Stimulated activated CD4-positive, alpha-beta T cell treated with anti-CD3 and anti-CD28 coated beads, Interleukin-2, amount 100 ng/mL, for 24 hours (primary cell): ENCODE measurements at regions not wholly inside any gene's neighbourhood (a gene's known extent, or its start where the extent isn't known, plus 50 kb on each side); places are given as distances from the start of the nearest gene placed in this dataset.
"Not testable (repeated sequence)": the region's sequence is repeated elsewhere in the genome, so short reads cannot be mapped to it uniquely, and the experiment has no call there.

Source experiments
- DNase-seq, 2 donors: peaks; one replicate each; pipeline ENCODE4 v3.0.0-alpha.2; 2020

DNA sequence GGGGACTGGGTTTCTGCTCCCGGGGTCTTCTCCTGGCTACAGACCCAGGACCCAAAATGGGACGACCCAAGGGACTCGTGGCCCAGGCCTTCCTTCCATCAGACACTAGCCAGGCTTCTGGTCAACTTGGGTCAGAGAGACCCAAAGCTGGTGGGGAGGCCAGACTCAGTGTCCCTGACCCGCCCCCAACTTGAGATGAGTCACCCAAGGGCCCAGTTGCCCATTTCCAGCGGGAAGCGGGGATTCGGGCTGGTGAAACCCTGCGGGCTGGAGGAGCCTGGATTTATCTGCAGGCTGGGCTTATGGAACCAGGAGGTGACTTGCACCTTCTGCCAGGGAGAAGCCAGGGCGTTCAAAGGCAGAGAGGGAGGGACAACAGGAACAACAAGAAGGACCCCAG is 81.5 kb downstream of the RFLNA start:
- DNase-seq: no peak

DNA sequence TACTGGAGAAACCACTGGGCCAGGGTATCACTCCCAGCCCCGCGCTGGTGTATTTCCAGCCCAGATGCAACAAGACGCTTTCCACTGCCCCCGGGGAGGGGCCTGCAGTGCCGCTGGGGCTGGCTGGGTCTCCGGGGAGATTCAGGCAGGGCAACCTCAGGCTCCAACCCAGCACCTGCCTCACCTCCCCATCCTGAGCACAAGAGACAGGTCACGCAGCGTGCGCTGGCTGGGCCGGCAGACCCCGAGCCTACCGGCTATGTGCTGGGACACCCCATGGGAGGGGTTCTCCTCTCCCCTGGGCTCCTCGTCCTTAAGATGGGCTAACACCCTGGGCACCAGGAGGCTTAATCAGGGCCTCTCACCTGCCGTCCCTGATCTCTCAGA is 80.9 kb downstream of the RFLNA start:
- DNase-seq: no peak

DNA sequence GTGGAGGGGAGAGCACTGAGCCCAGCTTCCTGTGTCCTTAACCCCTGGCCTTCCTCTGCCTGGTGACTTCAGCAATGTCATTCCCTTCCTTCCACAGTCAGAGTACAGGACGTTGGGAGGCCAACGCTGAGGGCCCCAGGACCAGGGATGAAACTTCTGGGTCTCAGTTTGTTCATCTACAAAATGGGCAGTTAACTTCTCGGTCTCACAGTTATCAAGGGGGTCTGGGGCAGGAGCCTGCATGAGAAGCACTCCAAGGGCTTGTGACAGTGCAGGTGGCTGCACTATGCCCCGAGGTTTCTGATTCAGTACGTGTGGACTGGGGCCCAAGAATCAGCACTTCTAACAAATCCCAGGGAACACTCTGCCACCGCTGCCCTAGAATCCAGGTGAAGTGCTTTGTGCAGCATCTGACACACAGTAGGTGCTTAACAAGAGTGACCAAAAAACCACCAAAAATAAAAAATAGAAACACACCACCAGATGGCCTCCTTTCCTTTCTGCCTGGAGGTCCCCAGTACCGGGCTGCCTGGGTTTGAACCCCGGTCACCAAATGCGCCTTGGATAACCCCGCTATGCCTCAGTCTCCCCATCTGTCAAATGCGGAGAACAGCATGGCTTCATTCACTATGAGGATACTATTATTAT is 80.4 kb downstream of the RFLNA start:
- no peak for DNase-seq

DNA sequence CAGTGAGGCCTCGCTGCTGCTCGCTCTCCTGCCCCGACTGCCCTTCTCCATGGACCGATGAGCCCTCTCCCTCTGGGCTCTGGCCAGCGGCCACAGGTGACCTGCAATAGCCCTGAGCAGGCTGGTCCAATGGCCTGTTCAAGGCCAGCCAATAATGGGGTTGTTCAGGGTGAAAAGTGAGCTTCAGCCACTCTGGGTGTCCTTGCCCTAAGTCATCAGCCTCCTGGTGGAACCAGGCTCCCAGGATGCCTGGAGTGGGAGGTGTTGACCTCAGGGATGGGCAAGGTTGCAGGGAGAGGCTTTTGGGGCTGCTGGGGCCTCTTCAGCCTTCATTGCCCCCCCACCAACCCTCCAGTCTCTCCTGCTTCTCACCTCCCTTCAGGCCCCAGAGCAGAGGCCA is 79.7 kb downstream of the RFLNA start:
- no peak for DNase-seq

DNA sequence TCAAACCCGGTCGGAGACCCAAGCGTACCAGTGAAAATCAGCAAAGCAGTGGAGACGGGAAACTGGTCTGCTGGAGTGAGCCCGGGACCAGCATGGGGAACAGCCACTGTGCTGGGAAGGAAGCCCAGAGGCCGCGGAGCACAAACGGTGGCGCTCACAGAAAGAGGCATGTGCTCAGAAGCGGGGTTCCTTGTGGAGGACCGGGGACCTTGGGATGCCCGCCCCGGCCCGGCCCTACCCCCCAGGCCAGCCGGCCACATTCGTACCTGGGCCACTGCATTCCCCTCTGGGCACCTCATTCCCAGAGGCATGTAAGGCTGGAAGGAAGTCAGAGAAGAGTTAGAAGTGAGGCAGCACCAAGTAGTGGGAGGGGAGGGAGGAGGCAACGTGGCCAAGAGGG is 79.3 kb downstream of the RFLNA start:
- DNase-seq: no peak

DNA sequence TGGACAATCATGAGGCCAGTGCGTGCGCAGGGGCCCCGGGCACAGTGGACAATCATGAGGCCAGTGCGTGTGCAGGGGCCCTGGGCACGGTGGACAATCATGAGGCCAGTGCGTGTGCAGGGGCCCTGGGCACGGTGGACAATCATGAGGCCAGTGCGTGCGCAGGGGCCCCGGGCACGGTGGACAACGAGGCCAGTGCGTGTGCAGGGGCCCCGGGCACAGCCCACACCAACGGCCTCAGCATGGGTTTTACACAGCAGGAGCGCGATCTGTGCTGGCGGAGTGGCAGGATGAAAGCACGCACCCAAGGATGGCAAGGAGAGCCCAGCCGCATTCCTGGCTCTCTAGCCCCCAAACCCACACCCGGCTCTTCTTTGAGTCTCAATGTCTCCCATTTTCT is 78.8 kb downstream of the RFLNA start:
- not testable (repeated sequence) for DNase-seq

DNA sequence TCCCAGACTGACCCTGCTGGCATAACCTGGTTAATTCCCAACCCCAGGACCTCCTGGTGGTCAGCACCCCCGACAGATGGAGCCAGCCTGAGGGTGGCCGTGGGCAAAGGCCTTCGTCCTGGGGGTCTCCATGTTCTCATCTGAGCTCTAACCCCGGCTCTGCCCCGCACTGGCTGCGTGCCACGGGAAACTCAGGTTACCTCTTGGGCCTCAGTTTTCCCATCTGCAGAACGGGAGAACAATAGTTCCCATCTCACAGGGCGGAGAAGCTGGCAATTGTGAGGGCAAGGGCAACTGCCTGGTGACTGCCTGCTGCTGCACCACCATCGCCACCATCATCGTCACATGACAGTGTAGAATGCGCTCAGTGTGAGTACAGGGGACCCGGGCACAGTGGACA is 77.9 kb downstream of the RFLNA start:
- DNase-seq: no peak

DNA sequence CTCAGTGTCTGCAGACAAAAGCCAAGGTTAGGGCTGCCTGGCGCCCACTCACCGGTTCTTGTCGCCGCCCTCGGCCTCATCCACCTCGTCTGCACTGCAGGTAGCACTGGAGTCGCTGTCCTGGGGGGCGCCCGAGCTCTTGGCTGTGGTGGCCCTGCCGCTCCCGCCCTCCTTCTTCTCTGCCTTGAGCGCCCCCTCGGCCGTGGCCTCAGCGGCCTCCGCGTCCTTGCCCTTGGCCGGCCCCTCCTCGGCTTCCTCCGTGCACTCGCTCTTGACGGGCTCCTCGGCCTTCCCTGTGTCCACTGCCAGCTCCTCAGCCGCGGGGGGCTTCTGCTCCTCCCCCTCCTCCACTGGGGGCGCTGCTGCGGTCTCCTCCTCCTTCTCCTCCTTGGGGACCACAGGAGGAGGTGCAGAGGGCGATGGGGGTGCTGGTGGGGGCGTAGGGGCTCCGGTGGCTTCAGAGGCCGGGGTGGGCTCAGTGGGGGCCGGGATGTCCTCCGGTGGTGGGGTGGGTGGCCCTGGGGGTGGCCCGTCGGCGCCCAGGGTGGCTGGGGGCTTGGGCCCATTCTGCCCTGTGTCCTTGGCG is 77.2 kb downstream of the RFLNA start:
- no peak for DNase-seq

DNA sequence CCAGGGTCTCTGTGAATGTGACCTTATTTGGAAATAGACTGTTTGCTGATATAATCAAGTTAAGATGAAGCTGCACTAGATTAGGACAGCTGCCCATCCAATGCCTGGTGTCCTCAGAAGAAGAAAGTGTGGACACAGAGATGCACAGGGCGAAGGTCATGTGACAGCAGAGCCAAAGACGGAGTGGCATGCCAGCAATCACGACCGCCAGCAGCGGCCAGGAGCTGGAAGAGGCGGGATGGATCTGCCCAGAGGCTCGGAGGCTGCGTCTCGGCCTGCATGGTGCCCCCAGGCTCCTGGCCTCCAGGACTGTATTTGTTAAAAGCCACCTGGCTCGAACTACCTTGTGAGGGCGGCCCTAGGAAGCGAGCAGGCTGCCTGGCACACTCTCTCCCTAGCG is 76.5 kb downstream of the RFLNA start:
- DNase-seq: no peak

DNA sequence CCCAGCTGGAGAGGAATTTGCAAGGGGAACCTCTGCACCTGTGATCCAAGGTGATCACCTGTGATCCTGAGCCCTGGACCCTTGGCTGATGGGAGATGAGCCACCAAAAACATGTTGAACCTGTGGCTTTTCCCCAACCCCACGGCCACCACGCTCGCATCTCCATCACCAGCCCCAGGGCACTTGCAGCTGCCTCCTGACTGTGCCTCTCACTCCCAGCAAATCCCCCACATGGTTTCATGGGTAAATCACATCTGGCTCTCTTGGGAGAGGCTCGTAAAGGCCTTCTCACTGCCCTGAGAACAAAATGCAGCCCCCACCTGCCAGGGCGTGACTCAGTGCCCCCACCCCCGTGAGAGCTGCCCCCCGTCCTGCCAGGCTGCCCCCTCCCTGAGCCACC is 76.0 kb downstream of the RFLNA start:
- no peak for DNase-seq

DNA sequence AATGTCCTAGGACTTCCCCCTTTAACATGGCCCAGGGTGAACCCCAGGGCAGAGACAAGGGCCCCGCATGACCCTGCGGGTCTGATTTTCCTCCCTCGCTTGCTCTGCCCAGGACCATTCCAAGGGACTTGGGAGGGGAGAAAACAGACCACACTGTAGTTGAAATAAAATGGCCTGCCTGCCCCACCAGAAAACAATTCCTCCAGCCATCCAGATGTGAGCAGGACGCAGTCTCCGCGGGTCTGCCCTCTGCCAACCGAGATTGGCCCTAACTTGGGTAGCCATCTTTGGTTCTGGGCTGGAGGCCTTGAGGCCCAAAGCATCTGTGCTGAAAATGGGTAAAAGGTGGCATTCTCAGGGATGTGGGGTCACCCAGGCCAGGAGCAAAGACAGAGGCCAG is 75.5 kb downstream of the RFLNA start:
- DNase-seq: no peak

DNA sequence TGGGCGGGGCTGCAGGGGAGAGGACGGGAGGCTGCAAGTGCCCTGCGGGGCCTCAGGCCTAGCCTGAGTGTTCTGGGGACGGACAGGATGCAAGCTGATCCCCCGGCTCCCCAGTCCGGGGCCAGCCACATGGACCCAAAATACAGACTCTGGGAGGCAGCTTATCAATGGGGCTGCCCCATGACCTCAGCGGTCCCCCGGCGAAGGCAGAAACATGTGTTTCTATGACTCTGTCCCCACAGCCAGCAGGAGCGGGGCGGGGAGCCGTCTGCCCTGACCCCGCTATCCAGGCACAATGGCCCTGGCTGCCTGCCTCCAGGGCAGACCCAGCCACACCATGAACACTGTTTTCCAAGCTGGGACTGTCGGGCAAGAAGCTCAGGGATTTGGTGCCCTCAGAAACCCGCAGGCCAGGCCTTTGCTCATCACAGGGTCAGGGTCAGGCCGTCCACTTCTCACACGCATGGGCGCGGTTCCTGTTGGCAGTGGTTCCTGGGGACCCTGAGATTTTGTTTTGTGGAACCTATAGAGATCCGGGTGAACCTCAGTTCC is 75.0 kb downstream of the RFLNA start:
- DNase-seq: no peak

DNA sequence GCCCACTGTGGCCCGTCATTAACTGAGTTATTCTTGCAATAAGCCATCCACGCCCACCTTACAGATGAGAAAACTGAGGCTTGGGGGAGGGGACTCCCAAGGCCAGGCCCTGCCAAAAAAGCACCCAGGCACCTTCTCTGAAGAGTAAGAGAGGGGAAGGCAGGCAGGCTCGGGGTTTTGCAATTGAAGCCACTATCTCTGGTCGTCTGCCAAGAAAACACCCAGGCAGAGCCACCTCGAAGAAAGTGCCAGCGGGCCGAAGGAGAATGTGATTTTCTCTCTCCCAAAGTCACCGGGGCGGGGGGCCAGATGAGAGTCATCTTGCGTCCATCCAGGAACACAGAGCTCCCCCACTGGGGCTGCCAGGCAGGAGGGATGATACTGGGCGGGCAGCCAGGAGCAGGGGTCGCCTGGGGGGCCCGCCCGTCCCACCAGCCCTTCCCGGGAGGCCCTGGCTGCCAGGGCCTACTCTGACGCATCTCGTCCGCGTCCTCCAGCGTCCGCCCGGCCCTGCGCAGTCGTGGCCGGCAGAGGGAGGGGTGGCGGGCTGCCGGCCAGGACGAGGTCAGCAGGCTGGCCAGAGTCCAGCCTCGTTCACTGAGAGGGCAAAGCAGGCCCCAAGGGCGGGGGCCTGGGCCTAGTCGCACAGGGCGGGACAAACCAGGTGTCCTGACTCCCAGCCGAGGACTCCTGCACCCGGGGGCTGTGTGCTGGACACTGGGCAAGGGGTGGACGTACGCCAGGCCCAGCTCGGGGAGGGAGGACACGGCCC is 74.3 kb downstream of the RFLNA start:
- DNase-seq: no peak

DNA sequence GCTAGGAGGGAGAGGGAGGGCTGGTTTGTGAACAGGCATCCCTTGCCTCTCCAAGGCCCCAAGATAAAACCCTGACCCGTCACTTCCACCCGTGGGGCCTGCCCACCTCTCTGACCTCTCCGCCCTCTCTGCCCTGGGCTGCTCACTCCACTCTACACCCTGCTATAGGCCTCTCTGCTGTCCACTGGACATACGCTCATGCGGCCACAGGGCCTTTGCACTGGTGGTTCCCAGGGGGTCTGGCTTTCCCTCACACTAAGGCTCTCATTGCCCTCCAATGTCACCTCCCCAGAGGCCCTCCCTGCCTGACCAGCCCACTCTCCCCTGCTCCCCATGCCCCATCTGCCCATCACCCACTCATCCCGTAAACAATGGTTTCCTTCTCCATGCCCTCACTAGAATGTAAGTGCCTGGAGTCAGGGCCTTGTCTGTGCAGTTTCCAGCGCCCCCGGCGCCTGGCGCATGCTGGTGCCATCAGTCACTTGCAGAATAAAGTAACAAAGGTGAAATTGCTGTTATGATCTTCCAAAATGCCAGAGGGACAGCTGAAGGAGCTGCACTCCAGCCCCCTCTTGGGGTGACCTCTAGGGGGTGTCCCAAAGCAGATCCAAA is 73.6 kb downstream of the RFLNA start:
- DNase-seq: no peak

DNA sequence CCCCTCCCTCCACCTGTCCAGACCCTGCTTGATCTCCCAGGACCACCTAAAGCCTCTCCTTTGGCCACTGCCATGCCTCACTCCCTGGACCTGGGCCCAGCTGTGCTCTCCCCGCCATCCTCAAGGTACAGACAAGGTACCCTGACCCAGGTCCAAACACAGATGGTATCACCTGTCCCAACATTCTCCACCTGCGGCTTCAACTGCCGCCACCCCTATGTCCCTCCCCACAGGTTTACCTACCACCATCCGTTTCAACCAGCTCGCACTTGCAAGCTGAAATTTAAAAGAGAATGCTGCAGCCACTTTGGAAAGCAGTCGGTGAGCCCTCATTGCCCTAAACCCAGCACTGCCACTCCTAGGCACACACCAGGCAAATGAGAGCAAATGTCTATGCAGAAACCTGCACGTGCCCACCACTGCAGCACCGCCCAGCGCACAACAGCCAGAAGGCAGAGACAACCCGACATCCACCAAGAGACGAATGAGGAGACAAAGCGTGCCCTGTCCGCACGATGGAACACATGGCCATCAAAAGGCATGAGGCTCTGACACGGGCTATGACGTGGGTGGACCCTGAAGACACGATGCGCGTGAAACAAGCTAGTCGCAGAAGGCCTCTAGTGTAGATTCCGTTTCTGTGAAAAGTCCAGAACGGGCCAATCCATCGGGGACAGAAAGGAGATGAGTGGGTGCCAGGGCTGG is 71.0 kb downstream of the RFLNA start:
- no peak for DNase-seq
